B cell (primary cell): ENCODE measurements at regions not wholly inside any gene's neighbourhood (a gene's known extent, or its start where the extent isn't known, plus 50 kb on each side); places are given as distances from the start of the nearest gene placed in this dataset.

Source experiments
- ATAC-seq: fragments of 200-7000 bp; cut with Tn5 transposase; one replicate; pipeline ENCODE4 v1.10.0; 2021; ENCODE audit warnings: low read depth, mild to moderate bottlenecking, moderate number of reproducible peaks, moderate library complexity
- CTCF ChIA-PET: fragments of 350-600 bp; sonication (Branson Sonifier 250); formaldehyde crosslinking; loops from one replicate; lab custom pipeline; 2021; ENCODE audit warnings: antibody characterized with exemption, inconsistent platforms; lab: Charles Lee
- POLR2A ChIA-PET: fragments of 350-600 bp; sonication (Branson Sonifier 250); formaldehyde crosslinking; loops from one replicate; lab custom pipeline; 2021; ENCODE audit warnings: antibody characterized with exemption; lab: Charles Lee
- DNase-seq: peaks from one replicate; pipeline ENCODE4 v3.0.0; 2013
- H2AFZ ChIP-seq: 2 replicates; pipeline ENCODE4 v1.6.1; 2012; ENCODE audit warnings: mild to moderate bottlenecking, low read depth, low read length; ENCODE audit not compliant: insufficient read depth, poor library complexity, severe bottlenecking
- H3K27ac ChIP-seq, 2 donors: 1 replicate in 1 of 2; 2 replicates in 1 of 2; pipeline ENCODE4 v1.5.1; 2012 to 2013; ENCODE audit warnings: low read length in 2 of 2, mild to moderate bottlenecking in 2 of 2, moderate library complexity in 1 of 2
- H3K27me3 ChIP-seq, 4 experiments: fragments of 200-600 bp in 1 of 4; sonication (generic) in 1 of 4; replicated peaks in 1 of 4; 1 replicate in 2 of 4; 2 replicates in 2 of 4; pipeline versions ENCODE4 v1.6.1 to v1.7.0; 2013 to 2016; ENCODE audit warnings: low read length in 3 of 4, mild to moderate bottlenecking in 2 of 4, mixed read lengths in 1 of 4, moderate library complexity in 1 of 4; ENCODE audit not compliant: insufficient read depth in 4 of 4, control insufficient read depth in 3 of 4; ENCODE audit errors: control extremely low read depth in 1 of 4
- H3K36me3 ChIP-seq, 2 experiments: replicated peaks in 1 of 2; 1 replicate in 1 of 2; 2 replicates in 1 of 2; pipeline versions ENCODE4 v1.6.1 to v1.7.1; 2013; ENCODE audit warnings: low read length in 1 of 2; ENCODE audit not compliant: insufficient read depth in 2 of 2, control insufficient read depth in 1 of 2; ENCODE audit errors: control extremely low read depth in 1 of 2, extremely low read depth in 1 of 2
- H3K4me1 ChIP-seq, 2 donors: fragments of 200-600 bp in 1 of 2; sonication (generic) in 1 of 2; 1 replicate in 1 of 2; 2 replicates in 1 of 2; pipeline versions ENCODE4 v1.5.1 to v1.6.1; 2013 to 2017; ENCODE audit warnings: low read length in 2 of 2; ENCODE audit not compliant: control insufficient read depth in 2 of 2, insufficient read depth in 2 of 2
- H3K4me2 ChIP-seq: replicated peaks from 2 replicates; pipeline ENCODE3; 2012; ENCODE audit warnings: mild to moderate bottlenecking, low read depth, low read length; ENCODE audit not compliant: poor library complexity, severe bottlenecking
- H3K4me3 ChIP-seq, 5 experiments: fragments of 200-600 bp in 1 of 5; sonication (generic) in 1 of 5; 1 replicate in 3 of 5; 2 replicates in 2 of 5; pipeline versions ENCODE4 v1.5.1 to v1.7.0; 2011 to 2016; ENCODE audit warnings: low read length in 4 of 5, mild to moderate bottlenecking in 4 of 5, low read depth in 2 of 5, control low read depth in 1 of 5, moderate library complexity in 1 of 5; ENCODE audit not compliant: insufficient read depth in 1 of 5; ENCODE audit errors: control extremely low read depth in 1 of 5, extremely low read depth in 1 of 5
- H3K79me2 ChIP-seq: fragments of 200-600 bp; sonication (generic); one replicate; pipeline ENCODE4 v1.6.0; 2016; ENCODE audit warnings: low read length; ENCODE audit not compliant: control insufficient read depth, insufficient read depth
- H3K9ac ChIP-seq: fragments of 200-600 bp; sonication (generic); 2 replicates; pipeline ENCODE4 v1.6.1; 2017; ENCODE audit warnings: mild to moderate bottlenecking, low read length, moderate library complexity
- H3K9me3 ChIP-seq, 3 donors: one replicate each; pipeline versions ENCODE4 v1.6.1 to v1.7.1; 2013; ENCODE audit warnings: low read length in 2 of 3; ENCODE audit not compliant: control insufficient read depth in 2 of 3, insufficient read depth in 1 of 3; ENCODE audit errors: control extremely low read depth in 1 of 3
- H4K20me1 ChIP-seq: 2 replicates; pipeline ENCODE4 v1.6.0; 2012; ENCODE audit warnings: mild to moderate bottlenecking, low read length; ENCODE audit not compliant: insufficient read depth, control insufficient read depth, poor library complexity, severe bottlenecking
- H3K27ac Mint-ChIP-seq: one replicate; pipeline ENCODE4 v1.8.0; 2021; ENCODE audit warnings: mixed read lengths
- H3K27me3 Mint-ChIP-seq: one replicate; pipeline ENCODE4 v1.8.0; 2021; ENCODE audit warnings: mixed read lengths
- H3K4me1 Mint-ChIP-seq: one replicate; pipeline ENCODE4 v1.8.0; 2021; ENCODE audit warnings: mixed read lengths
- H3K4me3 Mint-ChIP-seq: one replicate; pipeline ENCODE4 v1.8.0; 2021; ENCODE audit warnings: mixed read lengths
- H3K9me3 Mint-ChIP-seq: one replicate; pipeline ENCODE4 v1.8.0; 2022; ENCODE audit warnings: mixed read lengths; ENCODE audit not compliant: insufficient read depth
- EZH2 ChIP-seq: IDR thresholded peaks from 2 replicates; pipeline ENCODE4 v1.6.1; 2012; ENCODE audit warnings: borderline replicate concordance, low read depth, mild to moderate bottlenecking, moderate library complexity, low read length; ENCODE audit not compliant: insufficient read depth, poor library complexity, severe bottlenecking
- WGBS: methylation state at CpG from one replicate; pipeline ENCODE4 v1.1.5; 2013; ENCODE audit warnings: missing lambda C conversion rate; ENCODE audit not compliant: insufficient coverage; 5-methylcytosine and 5-hydroxymethylcytosine counted together
- intact Hi-C: fragments of 100-400 bp; cut with micrococcal nuclease; formaldehyde crosslinking; loops from one replicate; pipeline ENCODE4 v1.10.0; 2022
- TF ChIP-seq, protein P1 (sequence below): fragments of 200-600 bp; IDR thresholded peaks from one replicate; pipeline ENCODE4 v1.8.0; 2022; ENCODE audit warnings: antibody characterized with exemption, mild to moderate bottlenecking

DNA sequence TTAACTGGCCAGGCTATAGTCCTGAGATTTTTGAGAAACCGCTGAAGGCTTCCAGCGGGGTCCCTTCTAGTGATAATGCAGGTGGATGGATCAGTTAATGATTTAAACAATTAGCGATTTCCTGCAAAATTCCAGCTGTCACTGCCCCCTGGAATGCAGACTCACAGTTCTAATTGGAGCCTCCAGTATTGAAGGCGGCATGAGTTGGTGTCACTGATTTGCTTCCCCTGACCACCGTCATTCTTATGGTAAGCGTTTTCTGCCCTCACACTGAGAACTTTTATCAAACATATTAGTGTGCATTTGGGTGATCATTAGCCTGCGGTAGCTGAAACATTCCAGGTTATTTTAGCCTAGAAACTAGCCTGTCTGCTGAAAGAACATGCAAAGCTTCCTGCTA, 99.1 kb downstream of the TMSB4Y start:
- no peaks in the 10 kb centered on the region for H3K27me3 ChIP-seq
- TF ChIP-seq EZH2, result no peak
- TF ChIP-seq, protein P1, sequence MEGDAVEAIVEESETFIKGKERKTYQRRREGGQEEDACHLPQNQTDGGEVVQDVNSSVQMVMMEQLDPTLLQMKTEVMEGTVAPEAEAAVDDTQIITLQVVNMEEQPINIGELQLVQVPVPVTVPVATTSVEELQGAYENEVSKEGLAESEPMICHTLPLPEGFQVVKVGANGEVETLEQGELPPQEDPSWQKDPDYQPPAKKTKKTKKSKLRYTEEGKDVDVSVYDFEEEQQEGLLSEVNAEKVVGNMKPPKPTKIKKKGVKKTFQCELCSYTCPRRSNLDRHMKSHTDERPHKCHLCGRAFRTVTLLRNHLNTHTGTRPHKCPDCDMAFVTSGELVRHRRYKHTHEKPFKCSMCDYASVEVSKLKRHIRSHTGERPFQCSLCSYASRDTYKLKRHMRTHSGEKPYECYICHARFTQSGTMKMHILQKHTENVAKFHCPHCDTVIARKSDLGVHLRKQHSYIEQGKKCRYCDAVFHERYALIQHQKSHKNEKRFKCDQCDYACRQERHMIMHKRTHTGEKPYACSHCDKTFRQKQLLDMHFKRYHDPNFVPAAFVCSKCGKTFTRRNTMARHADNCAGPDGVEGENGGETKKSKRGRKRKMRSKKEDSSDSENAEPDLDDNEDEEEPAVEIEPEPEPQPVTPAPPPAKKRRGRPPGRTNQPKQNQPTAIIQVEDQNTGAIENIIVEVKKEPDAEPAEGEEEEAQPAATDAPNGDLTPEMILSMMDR, result no peak
- ChIA-PET POLR2A (no interaction called here), CTCF (no interaction called here)
- no peak overlapping the region for H2AFZ ChIP-seq
- intact Hi-C loops, result no loop called here
- no peak overlapping the region for H3K9ac ChIP-seq
- DNase-seq, result no peak
- H3K9me3 ChIP-seq, result no peaks in the 10 kb centered on the region
- H3K27ac ChIP-seq, result no peak overlapping the region
- WGBS, result no CpG with 5 or more reads among the region's 7 CpGs
- no peak overlapping the region for H3K4me3 ChIP-seq
- H4K20me1 ChIP-seq, result no peaks in the 10 kb centered on the region
- Mint-ChIP-seq H3K9me3 (no peaks in the 10 kb centered on the region), H3K27ac (no peak overlapping the region), H3K4me3 (no peak overlapping the region), H3K27me3 (no peaks in the 10 kb centered on the region), H3K4me1 (no peaks in the 10 kb centered on the region)
- no peaks in the 10 kb centered on the region for H3K4me1 ChIP-seq
- H3K4me2 ChIP-seq, result no peak overlapping the region
- ATAC-seq, result no peak
- H3K79me2 ChIP-seq, result no peaks in the 10 kb centered on the region
- no peaks in the 10 kb centered on the region for H3K36me3 ChIP-seq

DNA sequence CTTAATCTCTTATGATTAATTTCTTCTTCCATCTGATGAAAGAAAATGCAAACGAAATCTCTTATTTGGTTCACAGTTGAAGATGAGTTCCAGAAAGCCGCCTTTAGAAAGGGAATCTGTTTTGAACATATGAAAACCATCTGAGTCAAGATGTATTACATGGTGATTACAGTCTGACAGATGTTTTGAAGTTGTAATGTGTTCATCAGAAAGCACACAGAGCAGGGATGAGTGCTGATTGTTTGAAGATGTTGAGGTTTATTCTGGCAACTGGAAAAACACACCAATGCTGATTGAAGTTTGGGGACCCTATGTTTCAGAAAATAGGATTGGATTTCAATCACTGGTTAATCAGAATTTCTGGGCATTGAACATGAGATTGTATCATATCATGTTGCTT, 99.7 kb downstream of the TMSB4Y start:
- Mint-ChIP-seq H3K4me1 (no peaks in the 10 kb centered on the region), H3K27ac (no peak overlapping the region), H3K27me3 (no peaks in the 10 kb centered on the region), H3K4me3 (no peak overlapping the region), H3K9me3 (peaks cover 3% of the 10 kb centered on the region)
- Histone ChIP-seq H3K4me2 (no peak overlapping the region), H4K20me1 (no peaks in the 10 kb centered on the region), H3K27ac (no peak overlapping the region), H3K36me3 (no peaks in the 10 kb centered on the region), H3K27me3 (no peaks in the 10 kb centered on the region), H3K4me1 (no peaks in the 10 kb centered on the region), H3K9me3 (no peaks in the 10 kb centered on the region), H3K9ac (no peak overlapping the region), H3K79me2 (no peaks in the 10 kb centered on the region), H2AFZ (no peak overlapping the region), H3K4me3 (no peak overlapping the region)
- ATAC-seq (no peak), DNase-seq (no peak)
- ChIA-PET POLR2A (no interaction called here), CTCF (no interaction called here)
- TF ChIP-seq EZH2, result no peak
- TF ChIP-seq, protein P1, result no peak
- intact Hi-C loops, result no loop called here
- WGBS, result 100% methylated on average over 1 of the region's 2 CpGs
